Tibial nerve (tissue), 4 donors: ENCODE measurements at regions not wholly inside any gene's neighbourhood (a gene's known extent, or its start where the extent isn't known, plus 50 kb on each side); places are given as distances from the start of the nearest gene placed in this dataset.

ENCODE experiments used
- DNase-seq, 2 donors: peaks; one replicate each; pipeline ENCODE4 v3.0.0-alpha.2; 2019; ENCODE audit warnings: low spot score in 2 of 2
- H3K27ac ChIP-seq, 4 donors: fragments of 200-600 bp; sonication (generic) in 3 of 4; one replicate each; pipeline ENCODE4 v1.5.1; 2017 to 2019; ENCODE audit warnings: mild to moderate bottlenecking in 1 of 4
- H3K27me3 ChIP-seq, 2 donors: fragments of 200-600 bp; sonication (generic) in 1 of 2; one replicate each; pipeline versions ENCODE4 v1.5.1 to v1.6.0; 2017 to 2019
- H3K36me3 ChIP-seq, 3 donors: fragments of 200-600 bp; sonication (generic); one replicate each; pipeline ENCODE4 v1.5.1; 2018 to 2019
- H3K4me1 ChIP-seq, 4 donors: fragments of 200-600 bp; sonication (generic) in 3 of 4; one replicate each; pipeline ENCODE4 v1.5.1; 2017 to 2019
- H3K4me3 ChIP-seq, 4 donors: fragments of 200-600 bp; sonication (generic) in 3 of 4; one replicate each; pipeline ENCODE4 v1.5.1; 2017 to 2019; ENCODE audit warnings: mild to moderate bottlenecking in 1 of 4, moderate library complexity in 1 of 4
- H3K9me3 ChIP-seq, 4 donors: fragments of 200-600 bp; sonication (generic) in 3 of 4; one replicate each; pipeline ENCODE4 v1.5.1; 2017 to 2019
- EP300 ChIP-seq, 2 donors: sonication (generic); formaldehyde crosslinking; IDR thresholded peaks; one replicate each; pipeline ENCODE4 v1.6.1; 2017; ENCODE audit warnings: antibody characterized with exemption in 2 of 2, mild to moderate bottlenecking in 1 of 2
- POLR2A ChIP-seq, 2 donors: fragments of 450-650 bp; IDR thresholded peaks; one replicate each; pipeline ENCODE4 v1.6.1; 2017; ENCODE audit warnings: antibody characterized with exemption in 2 of 2, mild to moderate bottlenecking in 2 of 2, moderate library complexity in 2 of 2
- WGBS, 2 donors: methylation state at CpG; one replicate each; pipeline ENCODE4 v1.1.5; 2018; 5-methylcytosine and 5-hydroxymethylcytosine counted together
- TF ChIP-seq, protein P1 (sequence below), 5 experiments: fragments of 200-600 bp in 3 of 5; fragments of 450-650 bp in 2 of 5; sonication (generic) in 3 of 5; IDR thresholded peaks; one replicate each; pipeline ENCODE4 v1.5.1; 2016 to 2019; ENCODE audit warnings: antibody characterized with exemption in 5 of 5, mild to moderate bottlenecking in 3 of 5, moderate library complexity in 2 of 5

DNA sequence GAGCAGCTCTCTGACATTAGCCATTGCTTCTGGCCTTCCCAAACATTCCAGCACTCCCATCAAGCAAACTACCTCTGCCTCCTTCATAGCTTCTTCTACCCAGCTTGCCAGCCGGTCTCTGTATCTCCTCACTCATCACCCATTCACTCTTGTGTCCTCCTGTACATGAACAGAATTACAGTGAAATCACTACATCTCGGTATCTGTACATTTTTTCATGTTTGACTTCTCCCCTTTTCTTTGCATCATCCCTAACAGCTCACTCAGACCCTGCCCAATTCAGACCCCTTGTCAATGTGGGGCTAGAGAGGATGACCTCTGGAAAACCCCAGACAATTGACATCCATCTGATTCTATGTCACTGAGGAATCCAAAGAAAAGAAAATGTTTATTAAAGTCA lies 335.8 kb downstream of the TNS1 start:
- Histone ChIP-seq H3K27me3 (no peaks in the 10 kb centered on the region), H3K4me3 (no peak overlapping the region), H3K27ac (peak overlapping the region; percentile 40 to 78 (median 63)), H3K36me3 (no peaks in the 10 kb centered on the region), H3K4me1 (peaks cover 0 to 46% (median 1%) of the 10 kb centered on the region in 4 donors), H3K9me3 (no peaks in the 10 kb centered on the region)
- no peak for DNase-seq
- TF ChIP-seq, protein P1, sequence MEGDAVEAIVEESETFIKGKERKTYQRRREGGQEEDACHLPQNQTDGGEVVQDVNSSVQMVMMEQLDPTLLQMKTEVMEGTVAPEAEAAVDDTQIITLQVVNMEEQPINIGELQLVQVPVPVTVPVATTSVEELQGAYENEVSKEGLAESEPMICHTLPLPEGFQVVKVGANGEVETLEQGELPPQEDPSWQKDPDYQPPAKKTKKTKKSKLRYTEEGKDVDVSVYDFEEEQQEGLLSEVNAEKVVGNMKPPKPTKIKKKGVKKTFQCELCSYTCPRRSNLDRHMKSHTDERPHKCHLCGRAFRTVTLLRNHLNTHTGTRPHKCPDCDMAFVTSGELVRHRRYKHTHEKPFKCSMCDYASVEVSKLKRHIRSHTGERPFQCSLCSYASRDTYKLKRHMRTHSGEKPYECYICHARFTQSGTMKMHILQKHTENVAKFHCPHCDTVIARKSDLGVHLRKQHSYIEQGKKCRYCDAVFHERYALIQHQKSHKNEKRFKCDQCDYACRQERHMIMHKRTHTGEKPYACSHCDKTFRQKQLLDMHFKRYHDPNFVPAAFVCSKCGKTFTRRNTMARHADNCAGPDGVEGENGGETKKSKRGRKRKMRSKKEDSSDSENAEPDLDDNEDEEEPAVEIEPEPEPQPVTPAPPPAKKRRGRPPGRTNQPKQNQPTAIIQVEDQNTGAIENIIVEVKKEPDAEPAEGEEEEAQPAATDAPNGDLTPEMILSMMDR (IDR thresholded peaks at IDR 0.05), result no peak
- TF ChIP-seq POLR2A (IDR thresholded peaks at IDR 0.05) (no peak), EP300 (IDR thresholded peaks at IDR 0.05) (no peak)
- whole genome bisulfite sequencing, 2 donors, result 68 to 69% methylated on average over 2 of the region's 2 CpGs

DNA sequence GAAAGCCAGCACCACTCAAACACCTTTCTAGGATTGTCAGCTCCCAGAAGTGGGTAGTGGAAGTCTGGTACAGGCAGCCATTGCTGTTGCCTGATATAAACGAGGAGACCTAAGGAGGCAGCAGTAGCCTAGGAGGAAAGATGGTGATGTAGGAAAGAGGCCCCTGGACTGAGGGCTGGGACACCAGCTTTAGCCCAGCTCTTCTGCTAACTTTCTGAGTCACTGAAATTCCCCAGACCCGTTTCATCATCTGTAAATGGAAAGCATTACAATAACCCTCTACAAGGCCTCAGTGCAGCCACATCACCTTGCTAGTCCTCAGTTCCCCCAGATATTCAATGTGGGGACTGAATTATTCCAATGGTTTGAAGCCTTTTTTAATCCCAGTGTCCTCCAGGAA lies 336.5 kb downstream of the TNS1 start:
- no peaks in the 10 kb centered on the region for H3K36me3 ChIP-seq
- 60 to 79% methylated on average over 2 of the region's 2 CpGs for WGBS, 2 donors
- peak overlapping the region; percentile 22 to 78 (median 57) for H3K27ac ChIP-seq
- peaks cover 0 to 53% (median 7%) of the 10 kb centered on the region in 4 donors for H3K4me1 ChIP-seq
- no peak overlapping the region for H3K4me3 ChIP-seq
- no peak for DNase-seq
- no peaks in the 10 kb centered on the region for H3K27me3 ChIP-seq
- no peaks in the 10 kb centered on the region for H3K9me3 ChIP-seq
- TF ChIP-seq POLR2A (IDR thresholded peaks at IDR 0.05), result no peak
- TF ChIP-seq, protein P1 (IDR thresholded peaks at IDR 0.05), result no peak
- no peak for TF ChIP-seq EP300 (IDR thresholded peaks at IDR 0.05)

DNA sequence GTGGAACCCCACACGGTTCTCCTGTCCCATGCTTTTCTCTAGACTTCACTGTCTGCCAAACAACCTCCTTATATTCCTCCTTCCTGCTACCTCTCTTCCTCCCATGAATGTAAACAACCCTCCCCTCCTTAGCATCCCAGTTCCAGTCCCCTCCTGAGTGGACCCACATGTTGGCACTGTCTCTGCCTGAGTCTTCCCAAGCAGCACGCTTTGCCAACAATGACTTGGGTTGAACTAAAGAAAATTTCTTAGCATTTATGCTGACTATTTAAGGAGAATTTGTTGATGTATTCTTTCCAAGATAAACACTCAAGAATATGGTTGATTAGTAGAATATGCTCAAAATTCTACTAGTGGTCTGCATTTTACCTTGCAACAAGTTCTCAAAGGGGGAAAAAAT lies 338.0 kb downstream of the TNS1 start:
- 65 to 66% methylated on average over 2 of the region's 2 CpGs for WGBS, 2 donors
- Histone ChIP-seq H3K27ac (no peak overlapping the region), H3K4me1 (peaks cover 0 to 58% (median 12%) of the 10 kb centered on the region in 4 donors), H3K4me3 (no peak overlapping the region), H3K9me3 (no peaks in the 10 kb centered on the region), H3K36me3 (no peaks in the 10 kb centered on the region), H3K27me3 (no peaks in the 10 kb centered on the region)
- TF ChIP-seq, protein P1 (IDR thresholded peaks at IDR 0.05), result no peak
- TF ChIP-seq POLR2A (IDR thresholded peaks at IDR 0.05) (no peak), EP300 (IDR thresholded peaks at IDR 0.05) (no peak)
- DNase-seq, result no peak

DNA sequence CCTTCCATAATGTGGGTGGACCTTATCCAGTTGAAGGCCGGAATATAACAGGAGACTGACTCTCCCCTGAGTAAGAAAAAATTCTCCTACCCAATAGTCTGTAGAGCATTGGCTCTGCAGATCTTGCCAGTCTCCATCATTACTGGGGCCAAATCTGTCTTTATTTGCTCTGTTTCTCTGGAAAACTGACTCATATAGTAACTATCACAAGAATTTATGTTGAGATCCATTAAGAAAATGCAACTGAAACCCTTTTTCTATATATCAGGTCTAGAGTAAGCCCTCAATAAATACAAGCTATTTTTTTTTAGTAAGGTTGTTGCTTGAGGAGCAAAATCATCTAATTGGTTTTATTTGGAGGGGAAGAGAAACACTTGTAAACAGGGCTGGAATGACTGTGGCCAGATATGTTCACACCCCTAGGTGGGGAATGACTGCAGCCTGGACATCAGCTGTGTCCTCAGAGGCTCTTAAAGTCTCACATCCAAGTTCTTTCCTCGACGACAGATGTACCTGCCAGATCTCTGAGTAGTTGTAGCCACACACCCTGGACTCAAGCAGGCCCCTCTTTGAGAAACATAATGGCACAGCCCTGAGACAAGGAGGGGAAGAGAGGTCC lies 339.7 kb downstream of the TNS1 start:
- no peaks in the 10 kb centered on the region for H3K27me3 ChIP-seq
- H3K4me1 ChIP-seq, result peaks cover 0 to 56% (median 12%) of the 10 kb centered on the region in 4 donors
- no peak for DNase-seq
- H3K9me3 ChIP-seq, result no peaks in the 10 kb centered on the region
- no peak overlapping the region for H3K4me3 ChIP-seq
- WGBS, 2 donors, result 73 to 81% methylated on average over 3 of the region's 3 CpGs
- TF ChIP-seq EP300 (IDR thresholded peaks at IDR 0.05) (no peak), POLR2A (IDR thresholded peaks at IDR 0.05) (no peak)
- TF ChIP-seq, protein P1 (IDR thresholded peaks at IDR 0.05), result no peak
- H3K27ac ChIP-seq, result peak overlapping the region in 2 of 4 donors; percentile 29 to 80
- no peaks in the 10 kb centered on the region for H3K36me3 ChIP-seq

DNA sequence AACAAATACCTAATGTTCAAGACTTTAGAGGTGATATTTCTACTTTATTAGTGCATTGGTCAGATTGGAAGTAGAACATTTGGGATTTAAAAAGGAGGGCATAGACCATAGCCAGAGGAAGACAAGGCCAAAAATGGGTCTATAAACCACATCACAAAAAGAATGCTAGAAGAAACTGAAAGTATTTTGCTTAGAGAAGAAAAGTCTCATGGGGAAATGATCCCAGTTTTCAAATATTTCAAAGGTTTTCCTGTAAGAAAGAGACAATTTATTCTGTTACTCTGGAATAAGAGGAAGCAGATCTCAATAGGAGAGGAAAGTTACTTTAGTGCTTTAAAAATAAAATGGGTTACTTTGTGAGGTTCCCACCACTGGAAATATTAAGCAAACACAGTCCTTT lies 341.4 kb downstream of the TNS1 start:
- DNase-seq, result no peak
- H3K36me3 ChIP-seq, result no peaks in the 10 kb centered on the region
- no peaks in the 10 kb centered on the region for H3K27me3 ChIP-seq
- no peak overlapping the region for H3K4me3 ChIP-seq
- peak overlapping the region in 2 of 4 donors; percentile 62 to 80 for H3K27ac ChIP-seq
- H3K4me1 ChIP-seq, result peaks cover 0 to 39% (median 12%) of the 10 kb centered on the region in 4 donors
- no peaks in the 10 kb centered on the region for H3K9me3 ChIP-seq
- TF ChIP-seq POLR2A (IDR thresholded peaks at IDR 0.05), result no peak
- TF ChIP-seq, protein P1 (IDR thresholded peaks at IDR 0.05), result no peak
- no peak for TF ChIP-seq EP300 (IDR thresholded peaks at IDR 0.05)
